C4-2B (cell line): ENCODE measurements at regions not wholly inside any gene's neighbourhood (a gene's known extent, or its start where the extent isn't known, plus 50 kb on each side); places are given as distances from the start of the nearest gene placed in this dataset.

ENCODE experiments used
- H3K27ac ChIP-seq: fragments of 450-650 bp; 2 replicates; pipeline ENCODE4 v1.5.1; 2017
- CTCF ChIP-seq: fragments of 450-650 bp; conservative IDR thresholded peaks from 2 replicates; pipeline ENCODE4 v1.5.1; 2017; ENCODE audit warnings: mild to moderate bottlenecking
- ZFX ChIP-seq: fragments of 450-650 bp; IDR thresholded peaks from 2 replicates; pipeline ENCODE4 v1.6.1; 2017

GRCh38 chr10:47154762-47155161 is 145.2 kb upstream of the GDF10 start:
- H3K27ac ChIP-seq, result no peak overlapping the region
- TF ChIP-seq CTCF (no peak), ZFX (no peak)

DNA sequence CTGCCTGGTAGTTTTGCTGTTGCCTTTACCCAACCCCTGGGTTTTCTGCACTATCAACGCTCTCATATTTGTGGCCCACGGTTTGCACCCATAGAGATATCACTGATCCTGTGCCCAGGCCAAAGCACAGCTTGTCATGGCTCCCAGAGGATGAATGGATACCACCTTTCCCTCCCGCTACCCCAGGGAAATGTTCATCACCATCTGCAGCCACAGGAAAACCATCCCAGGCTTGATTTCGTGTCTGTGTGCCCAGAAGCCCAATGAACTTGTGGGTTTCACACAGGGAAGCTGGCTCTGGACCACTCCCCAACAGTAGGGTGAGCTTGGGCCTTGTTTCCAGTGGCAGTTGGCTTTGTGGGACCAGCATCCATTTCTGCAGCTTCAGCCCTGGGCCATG is 143.1 kb upstream of the GDF10 start:
- TF ChIP-seq CTCF, result no peak
- TF ChIP-seq ZFX, result no peak
- H3K27ac ChIP-seq, result no peak overlapping the region

- no peak overlapping the region for H3K27ac ChIP-seq
- TF ChIP-seq CTCF (no peak), ZFX (no peak)
Measured at GRCh38 chr10:47158116-47159071, 141.6 kb upstream of the GDF10 start.

DNA sequence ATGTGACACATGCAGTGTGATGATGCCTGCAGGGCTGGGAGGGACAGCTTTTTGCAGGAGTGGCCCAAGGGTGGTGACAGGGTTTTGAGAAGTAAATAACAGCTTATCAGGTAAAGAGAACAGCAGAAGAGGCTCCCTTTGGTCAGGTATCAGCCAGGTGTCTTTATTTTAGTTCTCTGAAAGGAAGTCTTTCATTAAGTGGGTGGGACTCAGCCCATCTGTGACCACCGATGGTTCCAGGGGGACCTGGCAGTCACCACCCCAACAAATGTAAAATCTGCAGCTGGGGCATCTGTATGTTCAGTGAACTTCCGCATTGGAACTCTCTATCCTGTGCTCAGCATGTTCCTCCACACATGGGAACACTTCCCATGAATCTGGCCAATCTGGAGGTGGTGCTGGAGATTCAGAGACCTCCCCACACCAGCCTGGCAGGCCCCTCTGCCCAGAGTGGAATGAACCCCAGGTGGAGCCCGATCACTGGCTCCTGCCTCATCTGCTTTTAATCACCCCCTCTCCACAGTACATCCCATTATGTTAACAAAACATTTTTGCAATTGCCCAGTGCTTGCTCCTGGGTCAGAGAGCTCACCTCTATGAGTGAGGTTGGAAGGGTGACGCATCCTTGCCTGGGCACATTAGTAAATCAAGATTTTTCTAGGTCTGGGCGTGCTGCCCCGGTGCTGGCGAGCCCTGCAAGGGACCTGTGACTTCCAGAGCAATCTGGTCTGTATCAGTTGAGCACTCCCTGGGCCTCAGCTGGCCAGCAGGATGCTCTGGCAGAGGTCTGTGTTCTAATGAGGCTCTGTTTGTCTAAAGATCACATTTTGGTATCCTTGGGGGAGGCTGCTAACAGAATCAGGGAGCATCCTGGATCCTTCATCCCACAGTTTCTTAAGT is 140.4 kb upstream of the GDF10 start:
- no peak overlapping the region for H3K27ac ChIP-seq
- TF ChIP-seq ZFX, result no peak
- no peak for TF ChIP-seq CTCF

GRCh38 chr10:47160261-47160908 is 139.6 kb upstream of the GDF10 start:
- TF ChIP-seq CTCF, result no peak
- TF ChIP-seq ZFX, result no peak
- H3K27ac ChIP-seq, result no peak overlapping the region

GRCh38 chr10:47160967-47161366 is 139.0 kb upstream of the GDF10 start:
- H3K27ac ChIP-seq, result no peak overlapping the region
- TF ChIP-seq ZFX (no peak), CTCF (no peak)
